PC-3 (cell line): ENCODE measurements at regions not wholly inside any gene's neighbourhood (a gene's known extent, or its start where the extent isn't known, plus 50 kb on each side); places are given as distances from the start of the nearest gene placed in this dataset.

Experiments
- ATAC-seq: fragments of 200-7000 bp; cut with Tn5 transposase; 2 replicates; pipeline ENCODE4 v1.9.1; 2020; ENCODE audit warnings: mild to moderate bottlenecking, moderate library complexity
- BruUV-seq: library from RNA; stranded (reverse); fragments of 400-500 nt; replicated peaks from 2 replicates; lab custom pipeline; 2021; lab: Mats Ljungman, UMichigan
- CTCF ChIA-PET: fragments of 300-600 bp; sonication (Branson Sonifier 250); formaldehyde crosslinking; loops from one replicate; lab custom pipeline; 2022; ENCODE audit warnings: antibody characterized with exemption; lab: Charles Lee
- POLR2A ChIA-PET: fragments of 300-600 bp; sonication (Branson Sonifier 250); formaldehyde crosslinking; loops from one replicate; lab custom pipeline; 2022; ENCODE audit warnings: antibody characterized with exemption; ENCODE audit not compliant: unreplicated experiment; lab: Charles Lee
- DNase-seq: peaks from one replicate; pipeline ENCODE4 v3.0.0-alpha.2; 2015
- H2AFZ ChIP-seq: fragments of 300-600 bp; sonication (generic); 2 replicates; pipeline ENCODE4 v1.6.0; 2016; ENCODE audit warnings: antibody characterized with exemption, low read length
- H3F3A ChIP-seq: fragments of 300-600 bp; sonication (generic); one replicate; pipeline ENCODE4 v1.6.0; 2017; ENCODE audit warnings: antibody characterized with exemption, low read length, control low read depth, mild to moderate bottlenecking; ENCODE audit not compliant: unreplicated experiment
- H3K27ac ChIP-seq: fragments of 300-600 bp; sonication (generic); 2 replicates; pipeline ENCODE4 v1.5.1; 2016; ENCODE audit warnings: mild to moderate bottlenecking, low read length
- H3K27me3 ChIP-seq: fragments of 300-600 bp; sonication (generic); 2 replicates; pipeline ENCODE4 v1.6.1; 2016; ENCODE audit warnings: low read length, mixed read lengths
- H3K36me3 ChIP-seq: fragments of 300-600 bp; sonication (generic); 2 replicates; pipeline ENCODE4 v1.6.1; 2016; ENCODE audit warnings: low read depth, mixed run types, low read length, mixed read lengths
- H3K4me1 ChIP-seq: fragments of 300-600 bp; sonication (generic); 2 replicates; pipeline ENCODE4 v1.5.1; 2016; ENCODE audit warnings: low read length; ENCODE audit not compliant: insufficient read depth
- H3K4me2 ChIP-seq: fragments of 300-600 bp; sonication (generic); 2 replicates; pipeline ENCODE4 v1.6.0; 2016; ENCODE audit warnings: low read length
- H3K4me3 ChIP-seq: fragments of 300-600 bp; sonication (generic); 2 replicates; pipeline ENCODE4 v1.5.1; 2016; ENCODE audit warnings: mild to moderate bottlenecking, low read length, mixed read lengths
- H3K79me2 ChIP-seq: fragments of 300-600 bp; sonication (generic); 2 replicates; pipeline ENCODE4 v1.6.1; 2017; ENCODE audit warnings: low read length, mixed read lengths
- H3K9ac ChIP-seq: fragments of 300-600 bp; sonication (generic); 2 replicates; pipeline ENCODE4 v1.6.0; 2016; ENCODE audit warnings: mild to moderate bottlenecking, low read length
- H3K9me2 ChIP-seq: fragments of 300-600 bp; sonication (generic); replicated peaks from 2 replicates; pipeline ENCODE4 v1.6.1; 2016; ENCODE audit warnings: mixed run types, low read length, mixed read lengths
- H3K9me3 ChIP-seq: fragments of 300-600 bp; sonication (generic); 2 replicates; pipeline ENCODE4 v1.6.1; 2016; ENCODE audit warnings: low read length, mixed read lengths
- H4K20me1 ChIP-seq: fragments of 300-600 bp; sonication (generic); 2 replicates; pipeline ENCODE4 v1.6.1; 2016; ENCODE audit warnings: low read length, mixed read lengths
- EZH2 ChIP-seq: fragments of 300-600 bp; sonication (generic); IDR thresholded peaks from one replicate; pipeline ENCODE4 v1.6.1; 2017; ENCODE audit warnings: antibody characterized with exemption, mild to moderate bottlenecking, low read length; ENCODE audit not compliant: unreplicated experiment
- EZH2phosphoT487 ChIP-seq: fragments of 300-600 bp; sonication (generic); IDR thresholded peaks from 2 replicates; pipeline ENCODE4 v1.6.1; 2018; ENCODE audit warnings: mild to moderate bottlenecking, antibody characterized with exemption, low read length, borderline replicate concordance
- intact Hi-C: fragments of 100-400 bp; cut with micrococcal nuclease; formaldehyde crosslinking; loops from 2 replicates; pipeline ENCODE4 v1.9.0; 2023
- TF ChIP-seq, protein P1 (sequence below): fragments of 300-600 bp; sonication (generic); conservative IDR thresholded peaks from 2 replicates; pipeline ENCODE4 v1.5.1; 2017; ENCODE audit warnings: antibody characterized with exemption, low read depth, mild to moderate bottlenecking, low read length

- no peak for ATAC-seq
- Histone ChIP-seq H4K20me1 (no peaks in the 10 kb centered on the region), H3K9ac (no peak overlapping the region), H3F3A (no peaks in the 10 kb centered on the region), H3K9me3 (no peaks in the 10 kb centered on the region), H3K79me2 (no peaks in the 10 kb centered on the region), H3K36me3 (no peaks in the 10 kb centered on the region), H2AFZ (no peak overlapping the region), H3K27me3 (0 out of 2 replicates have a peak, but pooled peaks cover 3% of the 10 kb centered on the region), H3K4me3 (no peak overlapping the region), H3K27ac (no peak overlapping the region), H3K4me2 (no peak overlapping the region), H3K4me1 (peaks cover 3% of the 10 kb centered on the region; the same call in 1 of the 2 replicates), H3K9me2 (no peaks in the 10 kb centered on the region)
- BruUV-seq, result no TSS peak
- CTCF ChIA-PET, result no interaction called here
- TF ChIP-seq, protein P1, sequence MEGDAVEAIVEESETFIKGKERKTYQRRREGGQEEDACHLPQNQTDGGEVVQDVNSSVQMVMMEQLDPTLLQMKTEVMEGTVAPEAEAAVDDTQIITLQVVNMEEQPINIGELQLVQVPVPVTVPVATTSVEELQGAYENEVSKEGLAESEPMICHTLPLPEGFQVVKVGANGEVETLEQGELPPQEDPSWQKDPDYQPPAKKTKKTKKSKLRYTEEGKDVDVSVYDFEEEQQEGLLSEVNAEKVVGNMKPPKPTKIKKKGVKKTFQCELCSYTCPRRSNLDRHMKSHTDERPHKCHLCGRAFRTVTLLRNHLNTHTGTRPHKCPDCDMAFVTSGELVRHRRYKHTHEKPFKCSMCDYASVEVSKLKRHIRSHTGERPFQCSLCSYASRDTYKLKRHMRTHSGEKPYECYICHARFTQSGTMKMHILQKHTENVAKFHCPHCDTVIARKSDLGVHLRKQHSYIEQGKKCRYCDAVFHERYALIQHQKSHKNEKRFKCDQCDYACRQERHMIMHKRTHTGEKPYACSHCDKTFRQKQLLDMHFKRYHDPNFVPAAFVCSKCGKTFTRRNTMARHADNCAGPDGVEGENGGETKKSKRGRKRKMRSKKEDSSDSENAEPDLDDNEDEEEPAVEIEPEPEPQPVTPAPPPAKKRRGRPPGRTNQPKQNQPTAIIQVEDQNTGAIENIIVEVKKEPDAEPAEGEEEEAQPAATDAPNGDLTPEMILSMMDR, result no peak
- TF ChIP-seq EZH2phosphoT487, result no peak
- no peak for TF ChIP-seq EZH2
- DNase-seq, result no peak
- POLR2A ChIA-PET, result no interaction called here
- intact Hi-C loops, result loop anchor here (5.0 kb wide), 2 partner anchors 877 to 912 kb away; no protein-coding TSS in a partner anchor
These were observed 201.2 kb downstream of the TTC8 start for GRCh38 chr14:89025561-89026236.

GRCh38 chr14:89027097-89027740 is 202.8 kb downstream of the TTC8 start:
- Histone ChIP-seq H3K79me2 (no peaks in the 10 kb centered on the region), H3K4me1 (peaks cover 3% of the 10 kb centered on the region; the same call in 1 of the 2 replicates), H3K9me3 (no peaks in the 10 kb centered on the region), H3K27me3 (0 out of 2 replicates have a peak, but pooled peaks cover 3% of the 10 kb centered on the region), H3K9ac (no peak overlapping the region), H3K9me2 (no peaks in the 10 kb centered on the region), H4K20me1 (no peaks in the 10 kb centered on the region), H3K27ac (no peak overlapping the region), H3K4me3 (peak overlapping the region; percentile 79), H3K36me3 (no peaks in the 10 kb centered on the region), H3F3A (no peaks in the 10 kb centered on the region), H3K4me2 (peak overlapping the region; percentile 82), H2AFZ (peak overlapping the region; percentile 85)
- TF ChIP-seq, protein P1, result peak; percentile 86
- no peak for TF ChIP-seq EZH2
- no TSS peak for BruUV-seq
- DNase-seq (peak; percentile 67), ATAC-seq (peak; percentile 92)
- ChIA-PET POLR2A (no interaction called here), CTCF (interaction anchor here (0.5 to 1.0 kb wide), 3 partner anchors 39 to 203 kb away, joined by 3 to 6 read pairs (median 4); partner anchors contain the start of gene TTC8)
- intact Hi-C loops, result loop anchor here (5.0 kb wide), 2 partner anchors 875 to 910 kb away; no protein-coding TSS in a partner anchor
